ENCODE measurements at regions not wholly inside any gene's neighbourhood (a gene's known extent, or its start where the extent isn't known, plus 50 kb on each side); places are given as distances from the start of the nearest gene placed in this dataset.
"Not testable (repeated sequence)": the region's sequence is repeated elsewhere in the genome, so short reads cannot be mapped to it uniquely, and the experiment has no call there.

DNA sequence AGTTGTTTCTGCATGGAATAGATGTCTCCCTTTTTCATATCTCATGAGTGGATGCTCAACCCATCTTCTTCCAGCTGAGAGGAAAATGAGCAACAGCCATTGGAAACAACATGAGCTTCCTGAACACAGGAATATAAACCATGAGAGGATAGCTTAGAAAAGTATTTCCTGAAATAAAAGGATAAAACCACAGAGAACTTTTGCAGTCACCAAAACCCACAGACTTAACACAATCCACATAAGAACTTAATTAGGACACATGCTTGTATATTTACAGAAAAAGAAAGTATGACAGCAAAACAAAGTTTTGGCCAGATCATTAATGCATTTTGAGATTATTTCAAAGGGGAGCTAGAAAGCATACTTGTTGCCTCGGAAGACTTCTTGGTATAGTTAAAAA, 180.5 kb upstream of the RASGRP1 start:
- no peak for DNase-seq

DNA sequence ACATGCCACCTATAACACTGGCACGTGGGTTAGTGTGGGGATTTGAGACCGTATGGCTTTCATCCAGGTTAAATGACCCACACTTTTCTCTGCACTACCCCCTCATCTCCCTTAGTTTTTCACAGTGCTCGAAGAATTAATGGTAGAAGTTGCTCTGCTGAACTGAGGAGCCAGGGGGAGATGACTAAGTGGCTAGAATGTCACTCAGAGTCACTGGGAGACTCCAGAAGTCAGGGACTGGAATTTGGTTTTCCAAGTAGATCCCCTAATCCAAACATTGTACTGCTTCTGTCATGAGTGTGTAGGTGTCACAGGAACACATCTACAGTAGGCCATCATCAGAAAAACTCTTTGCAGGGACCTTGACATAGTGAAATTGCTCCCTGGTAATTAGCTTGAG, 181.0 kb upstream of the RASGRP1 start:
- no peak for DNase-seq

DNA sequence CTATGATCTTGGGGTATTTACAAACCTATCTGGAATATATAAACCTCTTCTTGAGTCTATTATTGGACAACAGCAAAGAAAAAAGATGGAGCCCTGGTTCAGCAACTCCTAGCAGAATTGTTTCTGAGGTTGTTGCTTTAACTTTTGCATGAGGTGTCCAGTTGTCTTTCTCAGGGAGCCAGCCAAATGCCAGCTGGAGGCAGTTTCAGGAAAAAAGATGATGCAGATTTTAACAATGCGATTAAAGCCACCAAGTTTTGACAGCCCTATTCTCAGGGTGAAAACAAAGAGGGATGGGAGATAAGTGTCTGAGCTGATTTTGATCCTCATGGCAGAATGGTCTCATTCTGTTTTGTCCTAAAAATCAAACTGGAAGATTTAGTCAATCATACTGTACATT, 181.6 kb upstream of the RASGRP1 start:
- DNase-seq = no peak

- DNase-seq = no peak
Observed at GRCh38 chr15:38748710-38749109, 184.1 kb upstream of the RASGRP1 start.

GRCh38 chr15:38750786-38751185, 186.2 kb upstream of the RASGRP1 start:
- DNase-seq = no peak

GRCh38 chr15:38755718-38756117, 191.1 kb upstream of the RASGRP1 start:
- DNase-seq = no peak

DNA sequence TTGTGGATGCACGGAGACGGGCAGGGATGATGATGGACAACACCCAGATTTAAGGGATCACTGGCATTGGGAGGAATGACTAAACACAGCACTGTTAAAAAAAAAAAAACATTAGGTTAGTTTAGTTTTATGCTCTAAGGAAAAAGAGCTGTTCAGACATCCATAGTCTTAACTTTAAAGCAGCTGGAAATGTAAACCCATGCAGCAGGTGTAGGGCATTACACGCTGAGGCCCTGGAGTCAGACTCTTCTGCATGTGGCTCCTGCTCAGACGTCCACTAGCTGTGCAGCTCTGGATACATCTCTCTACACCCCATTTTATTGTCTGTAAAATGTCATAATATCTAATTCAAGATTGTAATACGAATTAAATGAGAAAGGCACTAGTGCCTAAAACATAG, 191.8 kb upstream of the RASGRP1 start:
- DNase-seq = no peak

- no peak for DNase-seq
Observed at GRCh38 chr15:38758043-38758442, 193.4 kb upstream of the RASGRP1 start.

- DNase-seq = no peak
Observed at GRCh38 chr15:38761681-38762080, 197.1 kb upstream of the RASGRP1 start.

- DNase-seq = no peak
Observed at GRCh38 chr15:38768970-38769369, 204.4 kb upstream of the RASGRP1 start.

- DNase-seq = no peak
Observed at GRCh38 chr15:38769492-38769891, 204.9 kb upstream of the RASGRP1 start.

- DNase-seq = not testable (repeated sequence)
Observed at GRCh38 chr15:38774076-38774475, 209.5 kb upstream of the RASGRP1 start.

DNA sequence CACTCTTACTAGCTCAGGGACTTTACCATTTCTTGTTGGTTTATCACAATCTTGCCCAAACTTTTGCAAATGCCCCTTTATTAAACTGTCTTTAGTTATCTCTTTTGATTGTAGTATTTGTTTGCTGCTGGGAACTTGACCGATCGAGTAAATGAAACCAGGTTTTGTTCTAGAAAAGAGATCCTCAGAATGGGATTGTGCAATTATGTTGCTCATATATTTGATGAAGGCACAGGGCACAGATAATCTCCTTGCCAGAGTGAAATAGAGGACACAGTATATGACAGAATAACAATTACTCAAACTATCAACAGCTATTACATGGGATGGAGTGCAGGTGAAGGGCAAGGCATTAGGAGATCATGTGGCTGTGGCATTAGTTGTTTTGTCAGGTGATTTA, 216.6 kb upstream of the RASGRP1 start:
- DNase-seq = no peak

GRCh38 chr15:38782156-38782555, 217.5 kb upstream of the RASGRP1 start:
- no peak for DNase-seq

DNA sequence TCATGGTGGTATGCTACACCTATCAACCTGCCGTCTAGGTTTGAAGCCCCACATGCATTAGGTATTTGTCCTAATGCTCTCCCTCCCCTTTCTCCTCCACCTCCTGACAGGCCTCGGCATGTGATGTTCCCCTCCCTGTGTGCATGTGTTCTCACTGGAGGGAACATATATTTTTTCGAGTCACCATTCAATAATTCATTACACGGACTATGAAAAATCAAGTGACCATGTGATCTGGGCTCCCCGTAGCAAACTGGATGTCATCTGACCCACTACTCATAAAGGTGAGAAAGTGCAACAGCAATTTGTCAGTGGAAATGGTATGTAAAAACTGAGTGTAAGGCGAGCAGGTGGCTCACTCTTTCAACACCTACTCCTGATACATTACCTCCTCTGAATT, 224.3 kb upstream of the RASGRP1 start:
- no peak for DNase-seq

GRCh38 chr15:38789566-38789965, 225.0 kb upstream of the RASGRP1 start:
- DNase-seq = no peak

DNA sequence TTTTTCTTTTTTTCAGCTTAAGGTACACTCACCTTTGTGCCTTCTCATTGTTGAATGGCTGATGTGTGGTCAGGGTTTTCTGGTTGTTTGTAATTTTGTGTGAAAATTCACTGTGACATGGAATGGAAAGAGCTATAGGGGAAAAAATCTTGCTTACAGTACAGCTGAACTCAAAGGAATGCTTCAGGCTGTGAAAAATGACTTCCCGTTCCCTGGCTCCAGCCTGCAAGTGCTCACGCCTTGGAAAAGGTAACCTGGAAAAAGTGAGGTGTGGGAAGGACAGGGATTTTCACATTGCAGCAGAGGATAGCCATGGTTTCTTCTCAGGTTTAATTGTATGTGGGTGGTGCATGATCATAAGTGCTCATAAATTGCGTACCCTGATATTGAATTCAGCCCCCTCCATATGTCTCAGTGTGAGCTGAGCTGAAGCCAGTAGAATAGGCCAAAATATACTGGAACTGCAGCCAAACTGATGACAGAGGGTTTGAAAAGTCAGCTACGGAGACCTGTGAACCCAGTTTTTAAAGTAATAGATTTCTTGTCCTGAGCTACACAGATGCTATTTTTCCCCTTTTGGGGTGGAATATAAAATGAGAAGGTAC, 228.7 kb upstream of the RASGRP1 start:
- DNase-seq = no peak

GRCh38 chr15:38795471-38796245, 231.0 kb upstream of the RASGRP1 start:
- DNase-seq = no peak

DNA sequence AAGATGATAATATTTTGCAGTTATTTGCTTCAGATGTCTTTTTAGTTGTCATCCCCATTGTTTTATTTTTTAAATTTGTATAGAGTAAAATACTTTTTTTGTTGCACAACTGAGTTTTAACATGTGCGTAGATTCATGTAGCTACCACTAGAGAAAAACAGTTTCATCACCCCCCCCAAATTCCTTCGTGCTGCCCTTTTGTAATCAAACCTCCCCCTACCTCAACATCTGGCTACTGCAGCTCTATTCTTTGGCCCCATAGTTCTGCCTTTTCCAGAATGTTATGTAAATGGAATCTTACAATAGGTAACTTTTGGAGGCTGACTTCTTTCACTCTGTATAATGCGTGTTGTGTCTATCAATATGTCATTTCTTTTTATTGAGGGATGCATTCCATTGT, 232.0 kb upstream of the RASGRP1 start:
- no peak for DNase-seq

DNA sequence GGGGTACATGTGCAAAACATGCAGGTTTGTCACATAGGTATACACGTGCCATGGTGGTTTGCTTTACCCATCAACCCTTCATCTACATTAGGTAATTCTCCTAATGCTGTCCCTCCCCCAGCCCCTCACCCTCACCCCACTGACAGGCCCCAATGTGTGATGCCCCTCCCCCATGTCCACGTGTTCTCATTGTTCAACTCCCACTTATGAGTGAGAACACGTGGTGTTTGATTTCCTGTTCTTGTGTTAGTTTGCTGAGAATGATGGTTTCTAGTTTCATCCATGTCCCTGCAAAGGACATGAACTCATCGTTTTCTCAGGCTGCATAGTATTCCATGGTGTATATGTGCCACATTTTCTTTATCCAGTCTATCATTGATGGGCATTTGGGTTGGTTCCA, 232.9 kb upstream of the RASGRP1 start:
- DNase-seq = not testable (repeated sequence)

DNA sequence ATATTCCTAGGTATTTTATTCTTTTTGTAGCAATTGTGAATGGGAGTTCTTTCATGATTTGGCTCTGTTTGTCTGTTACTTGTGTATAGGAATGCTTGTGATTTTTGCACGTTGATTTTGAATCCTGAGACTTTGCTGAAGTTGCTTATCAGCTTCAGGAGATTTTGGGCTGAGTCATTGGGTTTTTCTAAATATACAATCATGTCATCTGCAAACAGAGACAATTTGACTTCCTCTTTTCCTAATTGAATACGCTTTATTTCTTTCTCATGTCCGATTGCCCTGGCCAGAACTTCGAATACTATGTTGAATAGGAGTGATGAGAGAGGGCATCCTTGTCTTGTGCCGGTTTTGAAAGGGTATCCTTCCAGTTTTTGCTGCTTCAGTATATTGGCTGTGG, 234.6 kb upstream of the RASGRP1 start:
- not testable (repeated sequence) for DNase-seq

DNA sequence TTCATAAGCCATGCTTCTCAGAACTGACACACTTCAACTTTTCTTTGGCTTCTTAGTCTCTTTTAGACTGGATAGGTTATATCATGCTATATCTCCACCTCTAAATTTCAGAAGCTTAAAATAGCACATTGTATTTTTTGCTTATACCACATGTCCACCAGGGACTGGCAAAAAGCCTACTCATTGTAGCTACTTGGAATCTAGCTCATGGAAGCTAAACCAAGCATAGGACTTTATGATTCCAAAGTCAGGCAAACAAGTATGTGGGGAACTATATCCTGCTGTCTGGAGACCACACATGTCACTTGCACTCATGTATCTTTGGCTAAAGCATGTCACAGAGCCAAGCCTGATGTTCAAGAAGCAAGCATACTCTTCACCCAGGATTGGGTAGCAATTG, 245.0 kb upstream of the RASGRP1 start:
- DNase-seq = no peak

- no peak for DNase-seq
Observed at GRCh38 chr15:38810686-38811085, 246.1 kb upstream of the RASGRP1 start.

DNA sequence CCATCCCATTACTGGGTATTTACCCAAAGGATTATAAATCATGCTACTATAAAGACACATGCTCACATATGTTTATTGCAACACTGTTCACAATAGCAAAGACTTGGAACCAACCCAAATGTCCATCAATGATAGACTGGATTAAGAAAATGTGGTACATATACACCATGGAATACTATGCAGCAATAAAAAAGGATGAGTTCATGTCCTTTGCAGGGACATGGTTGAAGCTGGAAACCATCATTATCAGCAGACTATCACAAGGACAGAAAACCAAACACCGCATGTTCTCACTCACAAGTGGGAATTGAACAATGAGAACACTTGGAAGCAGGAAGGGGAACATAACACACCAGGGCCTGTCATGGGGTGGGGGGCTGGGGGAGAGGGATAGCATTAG, 249.6 kb upstream of the RASGRP1 start:
- not testable (repeated sequence) for DNase-seq

- no peak for DNase-seq
Observed at GRCh38 chr15:38814891-38815290, 250.3 kb upstream of the RASGRP1 start.

Measured in T-helper 1 cell (primary cell).